ENCODE measurements at regions not wholly inside any gene's neighbourhood (a gene's known extent, or its start where the extent isn't known, plus 50 kb on each side); places are given as distances from the start of the nearest gene placed in this dataset.

GRCh38 chr12:86727160-86727559 is 471.0 kb upstream of the MGAT4C start:
- no peak overlapping the region for H4K91ac ChIP-seq (ENCODE audit: insufficient read length, low read depth, low read length)
- H2AFZ ChIP-seq (ENCODE audit: low read length), result no peak overlapping the region
- H2BK120ac ChIP-seq (ENCODE audit: low read depth, low read length, poor library complexity, severe bottlenecking), result no peak overlapping the region
- no peaks in the 10 kb centered on the region for H3K79me2 ChIP-seq (ENCODE audit: insufficient read depth, low read length)
- H3K36me3 Mint-ChIP-seq (ENCODE audit: insufficient read depth in 1 of 3, low read depth in 3 of 3), result no peaks in the 10 kb centered on the region
- H3K4me3 Mint-ChIP-seq, result no peak overlapping the region
- no peak overlapping the region for H2AK5ac ChIP-seq (ENCODE audit: insufficient read length, low read length)
- H3K9me3 Mint-ChIP-seq, result no peaks in the 10 kb centered on the region
- no peaks in the 10 kb centered on the region for H3K27me3 ChIP-seq (ENCODE audit: insufficient read depth, low read length)
- H3K27ac ChIP-seq (ENCODE audit: insufficient read length, low read depth, low read length), result no peak overlapping the region
- H4K5ac ChIP-seq (ENCODE audit: insufficient read length, low read depth, low read length), result no peak overlapping the region
- no peaks in the 10 kb centered on the region for H3K27me3 Mint-ChIP-seq (ENCODE audit: low read depth)
- H3T11ph ChIP-seq (ENCODE audit: low read length), result no peak overlapping the region
- H3K4me1 Mint-ChIP-seq, result peaks cover 3 to 4% of the 10 kb centered on the region in 2 experiments
- no peaks in the 10 kb centered on the region for H3K4me1 ChIP-seq (ENCODE audit: insufficient read depth, low read length)
- WGBS (ENCODE audit: extremely low coverage, insufficient read length, low lambda C conversion rate), result no CpG with 5 or more reads among the region's 1 CpG
- no peaks in the 10 kb centered on the region for H3K9me3 ChIP-seq (ENCODE audit: control insufficient read depth, low read depth, low read length)
- H4K8ac ChIP-seq (replicated peaks; ENCODE audit: insufficient read length, low read depth, low read length), result no peak overlapping the region
- H2BK5ac ChIP-seq (ENCODE audit: insufficient read length, low read length), result no peak overlapping the region
- no peak overlapping the region for H3K27ac Mint-ChIP-seq
- H3K56ac ChIP-seq (ENCODE audit: insufficient read length, low read depth, low read length), result no peak overlapping the region
- H3K4ac ChIP-seq (ENCODE audit: low read depth, low read length), result no peak overlapping the region
- H3K18ac ChIP-seq (ENCODE audit: insufficient read length, low read depth, low read length), result no peak overlapping the region
- H2BK15ac ChIP-seq (ENCODE audit: low read depth, low read length), result no peak overlapping the region
- H3K23me2 ChIP-seq (ENCODE audit: insufficient read length, low read depth, low read length, poor library complexity, severe bottlenecking), result no peaks in the 10 kb centered on the region
- no peak for TF ChIP-seq CTCF (conservative IDR thresholded peaks at IDR 0.05)
- no peak overlapping the region for H3K23ac ChIP-seq (ENCODE audit: insufficient read length, low read depth, low read length)
- H3K9ac ChIP-seq (ENCODE audit: extremely low read depth, insufficient read length, low read length), result no peak overlapping the region
- no peak overlapping the region for H3K4me2 ChIP-seq (ENCODE audit: insufficient read depth, insufficient read length, low read length)
- no peak overlapping the region for H3K14ac ChIP-seq (ENCODE audit: insufficient read depth, low read length)
- no peaks in the 10 kb centered on the region for H4K20me1 ChIP-seq (ENCODE audit: control insufficient read depth, insufficient read depth, insufficient read length)
- no peak for DNase-seq
- no peaks in the 10 kb centered on the region for H3K79me1 ChIP-seq (ENCODE audit: insufficient read depth, low read depth, low read length, poor library complexity, severe bottlenecking)
- H2BK20ac ChIP-seq (ENCODE audit: low read depth, low read length, poor library complexity, severe bottlenecking), result no peak overlapping the region
- H2BK12ac ChIP-seq (ENCODE audit: insufficient read length, low read depth, low read length), result no peak overlapping the region
